ENCODE measurements at regions not wholly inside any gene's neighbourhood (a gene's known extent, or its start where the extent isn't known, plus 50 kb on each side); places are given as distances from the start of the nearest gene placed in this dataset.

DNA sequence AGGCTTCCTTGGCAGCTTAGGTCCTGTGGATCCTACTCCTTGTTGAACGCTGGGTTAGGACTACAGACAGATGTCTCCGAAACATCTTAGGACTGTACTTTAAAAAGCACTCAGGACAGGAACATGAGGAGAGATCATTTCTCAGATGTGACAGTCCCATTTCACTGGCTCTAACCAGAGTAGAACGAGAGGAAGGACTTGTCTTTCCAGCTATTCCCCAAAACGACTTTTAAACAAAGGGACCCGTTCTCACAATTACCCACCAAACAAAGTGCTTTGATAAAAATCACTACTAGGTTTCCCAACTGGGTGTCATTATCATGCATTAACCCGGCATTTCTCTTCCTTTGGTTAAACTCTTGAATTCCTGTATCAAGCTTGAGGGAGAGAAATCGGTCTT is 84.7 kb upstream of the BARX2 start:
- TF ChIP-seq EZH2phosphoT487 (IDR thresholded peaks at IDR 0.05; ENCODE audit: insufficient read depth, low read depth), result no peak
- TF ChIP-seq EZH2 (IDR thresholded peaks at IDR 0.05; ENCODE audit: insufficient read depth, poor library complexity, severe bottlenecking), result no peak
